Omental fat pad (tissue), 3 donors: ENCODE measurements at regions not wholly inside any gene's neighbourhood (a gene's known extent, or its start where the extent isn't known, plus 50 kb on each side); places are given as distances from the start of the nearest gene placed in this dataset.

Experiments
- ATAC-seq: fragments of 150-250 bp; one replicate; pipeline ENCODE4 v1.9.1; 2016; ENCODE audit warnings: mild to moderate bottlenecking, moderate library complexity; ENCODE audit not compliant: low FRiP score
- DNase-seq: peaks from one replicate; pipeline ENCODE4 v3.0.0-alpha.2; 2019; ENCODE audit warnings: low spot score
- CTCF ChIP-seq, 3 donors: fragments of 450-650 bp; IDR thresholded peaks; one replicate each; pipeline ENCODE4 v1.5.1; 2016 to 2017; ENCODE audit warnings: antibody characterized with exemption in 3 of 3, mild to moderate bottlenecking in 3 of 3, moderate library complexity in 2 of 3

DNA sequence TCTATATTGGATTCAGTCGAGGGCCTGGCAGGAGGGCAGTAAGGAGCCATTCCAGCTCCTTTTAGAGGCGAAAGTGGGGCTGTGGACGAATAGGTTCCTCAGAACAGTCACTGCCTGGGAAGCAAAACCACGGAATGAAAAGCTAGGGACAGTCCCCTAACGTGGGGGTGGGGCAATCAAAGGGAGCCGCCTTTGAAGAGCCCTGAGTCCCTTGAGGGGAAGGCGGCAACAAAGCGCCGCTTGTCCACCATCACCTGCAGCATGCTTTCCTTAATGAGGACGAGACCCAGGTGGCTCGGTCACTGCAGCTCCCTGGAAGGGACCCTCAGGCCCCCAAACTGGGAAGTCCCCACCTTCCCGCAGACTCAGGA lies 184.7 kb downstream of the ETS2 start:
- DNase-seq (no peak), ATAC-seq (no peak)
- TF ChIP-seq CTCF (IDR thresholded peaks at IDR 0.05) = no peak

GRCh38 chr21:38989745-38990423 lies 184.2 kb downstream of the ETS2 start:
- TF ChIP-seq CTCF (IDR thresholded peaks at IDR 0.05) = no peak
- DNase-seq (no peak), ATAC-seq (no peak)

DNA sequence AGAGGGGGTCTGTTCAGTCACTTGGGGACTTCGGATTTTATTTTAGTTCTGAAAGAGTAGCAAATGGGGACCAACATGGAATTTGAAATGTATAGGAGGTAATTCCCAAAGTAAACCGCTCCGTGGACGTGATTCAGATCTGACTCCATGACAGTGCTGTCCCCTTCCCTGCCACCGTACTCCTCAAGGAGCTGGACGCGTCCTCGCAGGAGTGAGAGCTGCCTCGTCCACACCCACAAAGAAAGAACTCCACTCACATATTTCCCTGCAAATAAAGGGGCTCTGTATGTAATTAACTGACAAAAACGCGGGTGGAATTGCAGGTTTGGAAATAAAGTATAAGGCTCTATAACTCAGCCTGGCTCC lies 183.6 kb downstream of the ETS2 start:
- no peak for TF ChIP-seq CTCF (IDR thresholded peaks at IDR 0.05)
- ATAC-seq (no peak), DNase-seq (no peak)

- TF ChIP-seq CTCF (IDR thresholded peaks at IDR 0.05) = no peak
- DNase-seq (no peak), ATAC-seq (no peak)
Measured at GRCh38 chr21:38988509-38989378, 183.0 kb downstream of the ETS2 start.

GRCh38 chr21:38987633-38988508 lies 182.1 kb downstream of the ETS2 start:
- ATAC-seq = no peak
- no peak for TF ChIP-seq CTCF (IDR thresholded peaks at IDR 0.05)
- no peak for DNase-seq

GRCh38 chr21:38986806-38987632 lies 181.3 kb downstream of the ETS2 start:
- no peak for ATAC-seq
- DNase-seq = no peak
- TF ChIP-seq CTCF (IDR thresholded peaks at IDR 0.05) = no peak
